ENCODE measurements at regions not wholly inside any gene's neighbourhood (a gene's known extent, or its start where the extent isn't known, plus 50 kb on each side); places are given as distances from the start of the nearest gene placed in this dataset.

GRCh38 chr6:90444160-90444714, 142.6 kb downstream of the MAP3K7 start:
- H3K4me3 ChIP-seq (ENCODE audit: low read length), result no peak overlapping the region
- H3K4me1 Mint-ChIP-seq, result peaks cover 26% of the 10 kb centered on the region
- H3K27ac ChIP-seq (ENCODE audit: low read depth, low read length), result peak overlapping the region; percentile 58
- peaks cover 14% of the 10 kb centered on the region for H3K4me1 ChIP-seq (ENCODE audit: control insufficient read depth, insufficient read depth, low read length)
- H3K27me3 Mint-ChIP-seq (ENCODE audit: insufficient read depth), result no peaks in the 10 kb centered on the region
- WGBS, 2 experiments (ENCODE audit: insufficient coverage in 1 of 2, insufficient read length in 1 of 2), result 60 to 84% methylated on average over 6 to 8 of the region's 8 CpGs
- H3K9ac ChIP-seq (ENCODE audit: extremely low read depth, low read length, poor library complexity, severe bottlenecking), result no peak overlapping the region
- H3K36me3 ChIP-seq (ENCODE audit: control insufficient read depth, insufficient read depth, low read length), result no peaks in the 10 kb centered on the region
- H3K4me3 Mint-ChIP-seq, result no peak overlapping the region
- no peaks in the 10 kb centered on the region for H3K9me3 ChIP-seq (ENCODE audit: control insufficient read depth, low read length)
- no peak overlapping the region for H3K27ac Mint-ChIP-seq
- H3K27me3 ChIP-seq (ENCODE audit: control insufficient read depth, insufficient read depth, low read length, poor library complexity, severe bottlenecking), result no peaks in the 10 kb centered on the region
- H3K9me3 Mint-ChIP-seq, result no peaks in the 10 kb centered on the region
- DNase-seq, result no peak
- no peak for TF ChIP-seq CTCF (conservative IDR thresholded peaks at IDR 0.05)
- H3K36me3 Mint-ChIP-seq (ENCODE audit: low read depth), result no peaks in the 10 kb centered on the region

GRCh38 chr6:90442366-90442765, 144.5 kb downstream of the MAP3K7 start:
- no peaks in the 10 kb centered on the region for H3K27me3 Mint-ChIP-seq (ENCODE audit: insufficient read depth)
- no peaks in the 10 kb centered on the region for H3K36me3 Mint-ChIP-seq (ENCODE audit: low read depth)
- H3K27ac Mint-ChIP-seq, result no peak overlapping the region
- no peaks in the 10 kb centered on the region for H3K9me3 ChIP-seq (ENCODE audit: control insufficient read depth, low read length)
- H3K36me3 ChIP-seq (ENCODE audit: control insufficient read depth, insufficient read depth, low read length), result no peaks in the 10 kb centered on the region
- WGBS, 2 experiments (ENCODE audit: insufficient coverage in 1 of 2, insufficient read length in 1 of 2), result 40 to 67% methylated on average over 1 of the region's 1 CpG
- DNase-seq, result no peak
- H3K4me1 Mint-ChIP-seq, result peaks cover 29% of the 10 kb centered on the region
- peaks cover 14% of the 10 kb centered on the region for H3K4me1 ChIP-seq (ENCODE audit: control insufficient read depth, insufficient read depth, low read length)
- no peak overlapping the region for H3K4me3 Mint-ChIP-seq
- no peak overlapping the region for H3K9ac ChIP-seq (ENCODE audit: extremely low read depth, low read length, poor library complexity, severe bottlenecking)
- no peak overlapping the region for H3K27ac ChIP-seq (ENCODE audit: low read depth, low read length)
- no peak overlapping the region for H3K4me3 ChIP-seq (ENCODE audit: low read length)
- no peaks in the 10 kb centered on the region for H3K27me3 ChIP-seq (ENCODE audit: control insufficient read depth, insufficient read depth, low read length, poor library complexity, severe bottlenecking)
- no peaks in the 10 kb centered on the region for H3K9me3 Mint-ChIP-seq
- TF ChIP-seq CTCF (conservative IDR thresholded peaks at IDR 0.05), result no peak

- WGBS, 2 experiments (ENCODE audit: insufficient coverage in 1 of 2, insufficient read length in 1 of 2), result 73 to 89% methylated on average over 5 to 8 of the region's 8 CpGs
- no peak for DNase-seq
- no peaks in the 10 kb centered on the region for H3K9me3 Mint-ChIP-seq
- Histone ChIP-seq H3K27ac (ENCODE audit: low read depth, low read length) (no peak overlapping the region), H3K9me3 (ENCODE audit: control insufficient read depth, low read length) (no peaks in the 10 kb centered on the region), H3K4me3 (ENCODE audit: low read length) (no peak overlapping the region), H3K36me3 (ENCODE audit: control insufficient read depth, insufficient read depth, low read length) (no peaks in the 10 kb centered on the region), H3K9ac (ENCODE audit: extremely low read depth, low read length, poor library complexity, severe bottlenecking) (no peak overlapping the region), H3K27me3 (ENCODE audit: control insufficient read depth, insufficient read depth, low read length, poor library complexity, severe bottlenecking) (no peaks in the 10 kb centered on the region), H3K4me1 (ENCODE audit: control insufficient read depth, insufficient read depth, low read length) (peaks cover 8% of the 10 kb centered on the region)
- H3K4me3 Mint-ChIP-seq, result no peak overlapping the region
- H3K27ac Mint-ChIP-seq, result no peak overlapping the region
- no peaks in the 10 kb centered on the region for H3K27me3 Mint-ChIP-seq (ENCODE audit: insufficient read depth)
- H3K36me3 Mint-ChIP-seq (ENCODE audit: low read depth), result no peaks in the 10 kb centered on the region
- H3K4me1 Mint-ChIP-seq, result peaks cover 30% of the 10 kb centered on the region
- no peak for TF ChIP-seq CTCF (conservative IDR thresholded peaks at IDR 0.05)
These were observed 144.1 kb upstream of the BACH2 start for GRCh38 chr6:90440586-90441283.
